ENCODE measurements at regions not wholly inside any gene's neighbourhood (a gene's known extent, or its start where the extent isn't known, plus 50 kb on each side); places are given as distances from the start of the nearest gene placed in this dataset.

DNA sequence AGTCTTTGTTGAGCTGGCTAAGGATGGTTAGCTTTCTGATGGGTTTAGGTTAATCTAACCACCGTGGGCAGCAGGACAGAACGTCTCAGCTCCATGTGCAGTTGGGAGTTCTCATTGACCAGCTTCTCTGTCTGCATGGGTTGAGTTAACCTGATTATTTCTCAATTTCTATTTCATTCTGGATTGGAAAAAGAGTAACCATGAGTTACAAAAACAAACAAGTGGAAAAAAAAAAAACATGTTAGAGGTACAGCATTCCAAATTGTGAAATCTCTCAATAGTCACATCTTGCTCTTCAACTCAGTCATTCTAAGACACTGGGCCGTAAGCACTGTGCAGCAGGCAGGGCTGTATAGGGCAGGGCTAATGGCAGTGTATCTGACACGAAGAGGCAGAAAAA lies 343.7 kb upstream of the KLF4 start:
- no peak for TF ChIP-seq CTCF (IDR thresholded peaks at IDR 0.05)
- no peak for TF ChIP-seq POLR2A (IDR thresholded peaks at IDR 0.05)
